VCaP (cell line): ENCODE measurements at regions not wholly inside any gene's neighbourhood (a gene's known extent, or its start where the extent isn't known, plus 50 kb on each side); places are given as distances from the start of the nearest gene placed in this dataset.

ENCODE experiments used
- H3K27ac ChIP-seq: fragments of 450-650 bp; 2 replicates; pipeline ENCODE4 v1.5.1; 2017
- TF ChIP-seq, protein P1 (sequence below): fragments of 450-650 bp; conservative IDR thresholded peaks from 2 replicates; pipeline ENCODE4 v1.5.1; 2017; ENCODE audit warnings: mild to moderate bottlenecking, moderate library complexity

DNA sequence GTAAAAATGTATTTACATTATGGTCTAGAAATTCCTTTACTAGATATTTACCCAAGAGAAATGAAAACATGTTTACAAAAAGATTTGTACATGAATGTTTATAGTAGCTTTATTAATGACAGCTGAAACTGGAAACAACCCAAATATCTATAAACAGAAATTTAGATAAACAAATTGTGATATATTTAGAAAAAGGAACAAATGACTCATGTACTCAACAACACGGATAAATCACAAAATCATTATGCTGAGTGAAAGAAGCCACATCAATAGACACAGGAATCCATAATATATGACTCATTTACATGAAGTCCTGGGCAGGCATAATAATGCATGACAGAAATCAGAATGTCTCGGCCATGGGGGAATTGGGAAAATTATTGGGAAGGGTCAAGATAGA, 1020.2 kb downstream of the SQOR start:
- H3K27ac ChIP-seq, result peak overlapping the region; percentile 57; the same call in 1 of the 2 replicates
- TF ChIP-seq, protein P1, sequence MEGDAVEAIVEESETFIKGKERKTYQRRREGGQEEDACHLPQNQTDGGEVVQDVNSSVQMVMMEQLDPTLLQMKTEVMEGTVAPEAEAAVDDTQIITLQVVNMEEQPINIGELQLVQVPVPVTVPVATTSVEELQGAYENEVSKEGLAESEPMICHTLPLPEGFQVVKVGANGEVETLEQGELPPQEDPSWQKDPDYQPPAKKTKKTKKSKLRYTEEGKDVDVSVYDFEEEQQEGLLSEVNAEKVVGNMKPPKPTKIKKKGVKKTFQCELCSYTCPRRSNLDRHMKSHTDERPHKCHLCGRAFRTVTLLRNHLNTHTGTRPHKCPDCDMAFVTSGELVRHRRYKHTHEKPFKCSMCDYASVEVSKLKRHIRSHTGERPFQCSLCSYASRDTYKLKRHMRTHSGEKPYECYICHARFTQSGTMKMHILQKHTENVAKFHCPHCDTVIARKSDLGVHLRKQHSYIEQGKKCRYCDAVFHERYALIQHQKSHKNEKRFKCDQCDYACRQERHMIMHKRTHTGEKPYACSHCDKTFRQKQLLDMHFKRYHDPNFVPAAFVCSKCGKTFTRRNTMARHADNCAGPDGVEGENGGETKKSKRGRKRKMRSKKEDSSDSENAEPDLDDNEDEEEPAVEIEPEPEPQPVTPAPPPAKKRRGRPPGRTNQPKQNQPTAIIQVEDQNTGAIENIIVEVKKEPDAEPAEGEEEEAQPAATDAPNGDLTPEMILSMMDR, result no peak

DNA sequence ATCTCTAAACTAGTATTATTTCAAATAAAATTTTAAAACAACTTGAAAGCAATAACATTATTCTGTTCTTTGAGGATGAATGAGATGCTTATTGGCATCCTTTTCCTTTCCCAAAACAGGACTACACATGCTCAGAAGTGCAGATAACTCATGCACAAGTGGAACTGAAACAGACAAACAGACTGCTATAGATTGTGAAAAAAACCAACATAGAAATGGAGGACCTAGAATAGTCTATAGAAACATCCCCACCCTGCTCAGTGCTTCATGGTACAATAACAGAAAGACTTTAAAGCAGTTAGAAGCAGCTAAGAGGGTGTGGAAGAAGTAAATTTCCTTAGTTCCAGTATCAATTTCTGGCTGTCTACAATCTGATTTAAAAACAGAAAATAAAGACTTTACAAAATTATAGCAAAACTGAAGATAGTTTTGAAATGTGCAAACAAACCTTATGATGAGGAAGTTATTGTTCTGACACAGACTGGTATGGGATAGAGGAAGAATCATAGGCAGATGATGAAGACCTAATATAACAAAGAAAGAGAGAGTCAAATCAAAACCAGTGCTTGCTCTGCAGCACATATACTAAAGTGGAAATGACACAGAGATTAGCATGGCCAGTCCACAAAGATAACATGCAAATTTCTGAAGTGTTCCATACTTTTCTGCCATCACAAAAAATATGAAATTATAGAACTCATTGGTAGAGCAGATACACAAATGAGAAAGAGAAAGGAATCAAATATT, 1025.4 kb downstream of the SQOR start:
- TF ChIP-seq, protein P1, result no peak
- H3K27ac ChIP-seq, result no peak overlapping the region

DNA sequence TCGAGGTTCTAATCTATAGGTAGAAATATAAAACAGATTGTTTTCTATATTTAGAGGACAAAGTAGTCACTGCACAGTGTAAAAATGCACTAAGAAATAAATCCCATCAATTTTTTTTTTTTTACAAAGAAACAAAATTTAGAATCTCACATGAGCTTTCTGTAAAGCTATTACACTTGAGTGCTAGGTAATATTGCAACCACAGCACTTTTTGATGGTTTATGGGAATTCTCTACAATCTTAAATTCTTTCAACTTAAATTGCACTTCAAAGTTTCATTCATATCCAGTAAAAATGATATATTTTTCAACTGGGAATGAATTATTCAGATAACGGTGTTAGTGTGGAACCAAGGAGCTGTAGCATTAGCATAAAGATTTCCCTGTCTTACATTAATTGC, 1035.4 kb downstream of the SQOR start:
- TF ChIP-seq, protein P1, result no peak
- H3K27ac ChIP-seq, result no peak overlapping the region

DNA sequence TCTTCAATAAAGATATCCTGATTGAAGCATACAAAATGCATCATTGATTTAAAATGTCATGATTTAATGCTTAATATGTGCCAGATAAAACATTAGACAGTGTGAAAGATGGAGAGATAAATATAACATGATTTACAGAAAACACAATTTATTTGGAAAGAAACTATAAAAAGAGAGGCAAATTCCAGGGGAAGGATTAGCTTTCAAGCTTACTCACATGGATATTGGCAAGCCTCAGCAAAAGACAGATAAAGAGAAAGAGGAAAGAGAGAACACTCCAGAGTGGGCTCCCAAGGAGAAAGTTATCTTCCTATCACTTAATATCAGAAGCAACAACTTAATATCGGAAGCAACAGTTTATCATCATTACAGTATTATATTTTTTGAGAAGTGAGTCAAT, 1036.5 kb downstream of the SQOR start:
- TF ChIP-seq, protein P1, result no peak
- H3K27ac ChIP-seq, result no peak overlapping the region

DNA sequence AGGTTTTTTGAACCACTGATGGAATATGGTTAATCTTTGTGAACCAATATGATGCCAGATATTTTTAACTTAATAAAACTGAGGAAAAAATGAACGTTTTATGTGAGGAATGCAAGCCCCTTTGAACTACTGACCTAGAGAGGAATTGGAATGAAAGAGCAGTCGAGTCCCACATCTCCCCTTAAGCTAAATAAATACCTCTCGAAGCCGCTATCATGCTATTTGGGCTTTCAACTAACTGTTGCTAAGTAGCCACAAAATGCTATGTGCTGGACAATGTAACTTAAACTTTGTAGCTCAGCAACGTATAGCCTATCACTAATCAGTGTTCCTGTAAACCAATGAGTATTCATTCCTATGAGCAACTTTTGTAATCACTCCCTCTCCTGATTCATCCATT, 1037.2 kb downstream of the SQOR start:
- no peak overlapping the region for H3K27ac ChIP-seq
- TF ChIP-seq, protein P1, result no peak

DNA sequence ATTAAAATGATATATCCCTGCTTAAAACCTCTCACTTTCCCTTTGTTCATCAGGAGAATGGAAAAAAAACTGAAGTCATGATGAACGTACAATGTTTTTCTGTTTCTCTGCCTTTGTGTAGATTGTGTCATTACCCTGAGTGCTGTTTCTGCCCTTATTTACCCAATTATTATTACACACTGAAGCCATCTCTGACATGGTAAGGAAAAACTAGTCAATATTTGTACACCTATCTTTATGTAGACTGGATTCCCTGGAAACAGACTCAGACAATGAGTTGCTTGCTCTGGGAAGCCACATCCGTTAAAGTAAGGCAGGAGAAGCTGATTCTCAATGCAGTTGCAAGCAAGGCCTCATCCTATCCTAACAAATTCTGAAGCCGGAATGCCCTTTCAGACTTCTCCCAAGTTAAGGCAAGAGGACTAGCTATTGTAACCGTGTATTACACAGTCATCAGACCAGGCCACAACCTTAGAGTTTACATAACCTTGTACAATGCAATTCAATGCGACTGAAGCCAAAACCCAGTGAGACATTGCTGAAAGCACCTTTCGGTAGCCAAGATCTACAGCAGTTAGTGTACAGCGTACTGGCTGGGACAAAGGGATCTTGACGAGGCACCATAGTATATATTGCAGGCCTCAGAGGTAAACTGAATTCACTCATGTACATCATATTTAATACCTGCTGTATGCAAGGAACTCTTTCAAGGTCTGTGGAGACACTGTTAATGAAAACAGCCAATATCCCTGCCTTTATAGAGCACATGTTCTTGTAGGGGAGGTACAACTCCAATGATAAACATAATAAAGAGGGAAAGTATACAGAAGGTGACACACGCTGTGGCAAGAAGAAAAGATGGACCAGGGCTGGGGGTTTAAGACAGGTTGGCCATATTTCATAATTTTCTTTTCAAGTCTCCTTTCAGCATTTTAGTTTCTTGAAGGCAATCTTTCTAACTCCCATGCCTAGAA, 1040.8 kb upstream of the SEMA6D start:
- H3K27ac ChIP-seq, result peak overlapping the region; percentile 27; the same call in 1 of the 2 replicates
- TF ChIP-seq, protein P1, result no peak

DNA sequence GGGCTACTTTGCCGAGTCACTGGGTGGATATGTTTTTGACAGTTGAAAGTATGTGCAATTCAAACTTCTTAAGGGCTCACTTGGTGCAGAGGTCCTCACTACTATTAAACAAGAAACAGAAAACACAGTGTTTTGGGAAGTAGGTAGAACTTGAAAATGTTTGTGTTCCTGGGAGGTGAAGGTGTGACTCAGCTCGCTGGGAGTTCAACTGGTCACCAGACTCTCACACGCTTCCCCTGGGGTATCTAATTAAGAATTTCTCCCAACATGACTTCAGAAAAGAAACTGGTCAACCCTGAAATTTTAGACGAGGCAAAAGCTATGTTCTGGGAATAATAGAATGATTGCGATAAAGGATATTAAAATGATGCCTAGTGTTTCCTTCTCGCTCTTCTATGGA, 1039.8 kb upstream of the SEMA6D start:
- TF ChIP-seq, protein P1, result no peak
- H3K27ac ChIP-seq, result no peak overlapping the region
